ENCODE measurements at regions not wholly inside any gene's neighbourhood (a gene's known extent, or its start where the extent isn't known, plus 50 kb on each side); places are given as distances from the start of the nearest gene placed in this dataset.
"Not testable (repeated sequence)": the region's sequence is repeated elsewhere in the genome, so short reads cannot be mapped to it uniquely, and the experiment has no call there.

GRCh38 chr4:30838331-30838730 lies 118.2 kb downstream of the PCDH7 start:
- DNase-seq: no peak

GRCh38 chr4:30839583-30840520 lies 119.7 kb downstream of the PCDH7 start:
- no peak for DNase-seq

- DNase-seq: no peak
Observed at GRCh38 chr4:30840571-30840970, 120.4 kb downstream of the PCDH7 start.

- DNase-seq: no peak
Observed at GRCh38 chr4:30842142-30842541, 122.0 kb downstream of the PCDH7 start.

GRCh38 chr4:30842689-30843088 lies 122.5 kb downstream of the PCDH7 start:
- no peak for DNase-seq

- DNase-seq: no peak
Observed at GRCh38 chr4:30844861-30845582, 124.9 kb downstream of the PCDH7 start.

GRCh38 chr4:30847167-30847566 lies 127.0 kb downstream of the PCDH7 start:
- DNase-seq: no peak

- no peak for DNase-seq
Observed at GRCh38 chr4:30847958-30848357, 127.8 kb downstream of the PCDH7 start.

GRCh38 chr4:30854531-30854930 lies 134.4 kb downstream of the PCDH7 start:
- DNase-seq: peak; percentile 8

GRCh38 chr4:30855232-30855631 lies 135.1 kb downstream of the PCDH7 start:
- DNase-seq: no peak

GRCh38 chr4:30856795-30857564 lies 136.8 kb downstream of the PCDH7 start:
- DNase-seq: no peak

- no peak for DNase-seq
Observed at GRCh38 chr4:30860978-30861377, 140.8 kb downstream of the PCDH7 start.

- DNase-seq: no peak
Observed at GRCh38 chr4:30862196-30862595, 142.0 kb downstream of the PCDH7 start.

GRCh38 chr4:30863021-30863420 lies 142.9 kb downstream of the PCDH7 start:
- peak; percentile 21 for DNase-seq

- DNase-seq: no peak
Observed at GRCh38 chr4:30865691-30866090, 145.5 kb downstream of the PCDH7 start.

GRCh38 chr4:30866346-30866745 lies 146.2 kb downstream of the PCDH7 start:
- DNase-seq: no peak

GRCh38 chr4:30866907-30867306 lies 146.7 kb downstream of the PCDH7 start:
- DNase-seq: no peak

GRCh38 chr4:30867427-30867826 lies 147.3 kb downstream of the PCDH7 start:
- DNase-seq: no peak

GRCh38 chr4:30868111-30868895 lies 148.1 kb downstream of the PCDH7 start:
- DNase-seq: no peak

GRCh38 chr4:30869387-30869786 lies 149.2 kb downstream of the PCDH7 start:
- DNase-seq: not testable (repeated sequence)

- DNase-seq: no peak
Observed at GRCh38 chr4:30870513-30870912, 150.3 kb downstream of the PCDH7 start.

- no peak for DNase-seq
Observed at GRCh38 chr4:30875658-30876269, 155.6 kb downstream of the PCDH7 start.

Data from EL (cell line).